GM21423 (cell line): ENCODE measurements at regions not wholly inside any gene's neighbourhood (a gene's known extent, or its start where the extent isn't known, plus 50 kb on each side); places are given as distances from the start of the nearest gene placed in this dataset.
"Not testable (repeated sequence)": the region's sequence is repeated elsewhere in the genome, so short reads cannot be mapped to it uniquely, and the experiment has no call there.

Source experiments
- ATAC-seq: cut with Tn5 transposase; IDR thresholded peaks from one replicate; pipeline ENCODE4 v1.9.1; 2021; ENCODE audit warnings: mild to moderate bottlenecking, moderate library complexity; ENCODE audit not compliant: unreplicated experiment

- peak; percentile 43 for ATAC-seq
Measured at GRCh38 chr3:124619887-124620599, 110.2 kb upstream of the UMPS start.

- peak; percentile 68 for ATAC-seq
Measured at GRCh38 chr3:124620600-124621063, 109.6 kb upstream of the UMPS start.

- ATAC-seq = no peak
Measured at GRCh38 chr3:124621498-124621897, 108.8 kb upstream of the UMPS start.

- ATAC-seq = no peak
Measured at GRCh38 chr3:124625074-124625473, 105.2 kb upstream of the UMPS start.

- no peak for ATAC-seq
Measured at GRCh38 chr3:124627501-124627908, 102.7 kb upstream of the UMPS start.

- ATAC-seq = no peak
Measured at GRCh38 chr3:124628863-124629262, 101.4 kb upstream of the UMPS start.

- no peak for ATAC-seq
Measured at GRCh38 chr3:124629497-124629896, 100.8 kb upstream of the UMPS start.

- ATAC-seq = no peak
Measured at GRCh38 chr3:124630960-124631359, 99.3 kb upstream of the UMPS start.

GRCh38 chr3:124631727-124632126, 98.5 kb upstream of the UMPS start:
- no peak for ATAC-seq

- ATAC-seq = no peak
Measured at GRCh38 chr3:124632566-124633140, 97.6 kb upstream of the UMPS start.

- no peak for ATAC-seq
Measured at GRCh38 chr3:124633524-124633923, 96.7 kb upstream of the UMPS start.

- ATAC-seq = no peak
Measured at GRCh38 chr3:124634210-124635168, 95.8 kb upstream of the UMPS start.

- ATAC-seq = no peak
Measured at GRCh38 chr3:124635169-124635539, 95.1 kb upstream of the UMPS start.

- no peak for ATAC-seq
Measured at GRCh38 chr3:124636101-124636862, 94.0 kb upstream of the UMPS start.

- no peak for ATAC-seq
Measured at GRCh38 chr3:124636863-124637296, 93.4 kb upstream of the UMPS start.

- no peak for ATAC-seq
Measured at GRCh38 chr3:124639406-124640237, 90.6 kb upstream of the UMPS start.

GRCh38 chr3:124640635-124641306, 89.5 kb upstream of the UMPS start:
- no peak for ATAC-seq

GRCh38 chr3:124643453-124643852, 86.8 kb upstream of the UMPS start:
- no peak for ATAC-seq

- ATAC-seq = not testable (repeated sequence)
Measured at GRCh38 chr3:124646186-124646585, 84.1 kb upstream of the UMPS start.
